Fibroblast of pulmonary artery (primary cell): ENCODE measurements at regions not wholly inside any gene's neighbourhood (a gene's known extent, or its start where the extent isn't known, plus 50 kb on each side); places are given as distances from the start of the nearest gene placed in this dataset.

Experiments
- DNase-seq: peaks from one replicate; pipeline ENCODE4 v3.0.0-alpha.2; 2010; ENCODE audit warnings: low read depth
- H3K4me3 ChIP-seq: replicated peaks from 2 replicates; pipeline ENCODE4 v1.5.1; 2011; ENCODE audit warnings: low read depth, mild to moderate bottlenecking, control low read depth, low read length, moderate library complexity
- CTCF ChIP-seq: IDR thresholded peaks from 2 replicates; pipeline ENCODE4 v1.5.1; 2011; ENCODE audit warnings: mild to moderate bottlenecking, control low read depth, low read length, inconsistent platforms; ENCODE audit errors: missing control alignments

GRCh38 chr2:59713577-59713976 lies 839.9 kb downstream of the BCL11A start:
- no peak for TF ChIP-seq CTCF
- no peak overlapping the region for H3K4me3 ChIP-seq
- no peak for DNase-seq

GRCh38 chr2:59711121-59711520 lies 842.3 kb downstream of the BCL11A start:
- no peak for DNase-seq
- no peak for TF ChIP-seq CTCF
- no peak overlapping the region for H3K4me3 ChIP-seq

- no peak for DNase-seq
- H3K4me3 ChIP-seq: no peak overlapping the region
- no peak for TF ChIP-seq CTCF
Observed at GRCh38 chr2:59706729-59707128, 846.7 kb downstream of the BCL11A start.

DNA sequence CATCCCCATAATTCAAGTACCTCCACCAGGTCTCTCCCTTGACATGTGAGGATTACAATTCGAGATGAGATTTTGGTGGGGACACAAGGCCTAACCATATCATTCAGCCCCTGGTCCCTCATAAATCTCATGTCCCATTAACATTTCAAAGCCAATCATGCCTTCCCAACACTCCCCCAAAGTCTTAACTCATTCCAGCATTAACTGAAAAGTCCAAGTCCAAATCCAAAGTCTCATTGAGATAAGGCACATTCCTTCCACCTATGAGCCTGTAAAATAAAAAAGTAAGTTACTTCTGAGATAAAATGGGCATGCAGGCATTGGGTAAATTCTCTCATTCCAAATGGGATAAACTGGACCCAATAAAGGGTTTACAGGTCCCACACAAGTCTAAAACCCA lies 849.7 kb downstream of the BCL11A start:
- no peak overlapping the region for H3K4me3 ChIP-seq
- TF ChIP-seq CTCF: no peak
- no peak for DNase-seq

- no peak for DNase-seq
- TF ChIP-seq CTCF: no peak
- no peak overlapping the region for H3K4me3 ChIP-seq
Observed at GRCh38 chr2:59702026-59702425, 851.4 kb downstream of the BCL11A start.

- no peak for DNase-seq
- TF ChIP-seq CTCF: no peak
- H3K4me3 ChIP-seq: no peak overlapping the region
Observed at GRCh38 chr2:59701271-59701994, 852.0 kb downstream of the BCL11A start.

DNA sequence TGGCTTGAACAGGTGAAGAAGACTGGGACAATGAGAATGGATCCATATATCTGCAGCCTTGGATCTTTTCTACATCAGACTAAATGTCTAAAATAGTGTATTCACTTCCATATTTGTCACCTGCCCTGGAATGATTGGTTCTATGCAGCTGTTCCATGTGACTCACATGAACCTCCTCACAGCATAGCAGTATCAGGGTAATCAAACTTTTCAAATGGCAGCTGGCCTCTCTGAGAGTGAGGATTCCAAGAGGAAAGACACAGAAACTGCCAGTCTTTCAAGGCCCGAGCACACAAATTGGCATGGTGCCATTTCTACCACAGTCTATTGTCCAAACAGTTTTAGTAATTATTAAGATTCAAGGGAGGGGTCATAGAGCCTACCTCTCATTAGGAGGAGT lies 859.3 kb downstream of the BCL11A start:
- no peak for DNase-seq
- no peak for TF ChIP-seq CTCF
- H3K4me3 ChIP-seq: no peak overlapping the region
